ENCODE measurements at regions not wholly inside any gene's neighbourhood (a gene's known extent, or its start where the extent isn't known, plus 50 kb on each side); places are given as distances from the start of the nearest gene placed in this dataset.

DNA sequence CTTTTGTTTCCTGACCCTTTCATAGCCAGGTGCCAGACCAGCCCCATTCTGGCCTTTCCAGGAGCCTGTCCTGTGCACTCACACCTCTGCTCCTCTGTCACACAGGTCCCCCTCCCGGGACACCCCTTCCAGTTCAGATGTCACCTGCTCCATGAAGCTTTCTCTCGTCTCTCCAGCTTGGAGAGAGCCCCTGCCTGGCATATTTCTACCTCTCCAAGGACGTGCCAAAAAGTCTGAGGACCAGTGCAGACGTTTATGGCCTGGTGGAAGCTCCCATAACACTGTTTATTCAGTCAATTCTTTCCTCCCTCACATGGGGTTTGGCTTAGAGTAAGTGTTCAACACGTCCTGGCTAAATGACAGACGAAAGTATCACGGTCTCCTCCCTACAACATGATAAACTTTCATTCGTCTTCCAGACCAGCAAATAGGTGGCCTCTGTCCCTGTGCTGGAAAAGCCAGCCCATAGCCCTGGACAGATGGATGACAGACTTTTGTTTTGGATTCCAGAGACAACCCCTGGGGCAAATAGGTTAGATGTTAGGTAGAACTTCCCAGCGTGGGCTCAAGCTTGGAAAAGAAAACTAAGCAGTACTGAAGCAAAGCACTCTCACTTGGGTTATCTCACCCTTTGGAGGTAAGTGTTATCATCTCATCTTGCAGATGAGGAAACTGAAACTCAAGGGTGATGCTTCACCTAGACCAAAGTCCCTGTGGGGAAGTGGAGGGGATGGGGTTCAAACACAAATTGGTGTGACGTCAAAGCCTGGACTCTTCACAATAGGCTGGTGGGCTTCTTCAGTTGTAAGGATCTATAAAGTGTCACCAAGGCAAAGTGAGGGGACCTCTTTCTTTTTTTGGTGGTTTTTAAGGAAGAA lies 52.9 kb upstream of the ECE1 start (continued):
- TF ChIP-seq CUX1 (CRISPR knock-in tag; IDR thresholded peaks at IDR 0.05), result no peak
- no peak for TF ChIP-seq HIVEP1 (CRISPR knock-in tag; IDR thresholded peaks at IDR 0.05)
- no peak for TF ChIP-seq ZNF644 (tag; IDR thresholded peaks at IDR 0.05; ENCODE audit: low read depth)
- TF ChIP-seq, protein P1, sequence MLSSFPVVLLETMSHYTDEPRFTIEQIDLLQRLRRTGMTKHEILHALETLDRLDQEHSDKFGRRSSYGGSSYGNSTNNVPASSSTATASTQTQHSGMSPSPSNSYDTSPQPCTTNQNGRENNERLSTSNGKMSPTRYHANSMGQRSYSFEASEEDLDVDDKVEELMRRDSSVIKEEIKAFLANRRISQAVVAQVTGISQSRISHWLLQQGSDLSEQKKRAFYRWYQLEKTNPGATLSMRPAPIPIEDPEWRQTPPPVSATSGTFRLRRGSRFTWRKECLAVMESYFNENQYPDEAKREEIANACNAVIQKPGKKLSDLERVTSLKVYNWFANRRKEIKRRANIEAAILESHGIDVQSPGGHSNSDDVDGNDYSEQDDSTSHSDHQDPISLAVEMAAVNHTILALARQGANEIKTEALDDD (IDR thresholded peaks at IDR 0.05), result no peak
- TF ChIP-seq, protein P2, sequence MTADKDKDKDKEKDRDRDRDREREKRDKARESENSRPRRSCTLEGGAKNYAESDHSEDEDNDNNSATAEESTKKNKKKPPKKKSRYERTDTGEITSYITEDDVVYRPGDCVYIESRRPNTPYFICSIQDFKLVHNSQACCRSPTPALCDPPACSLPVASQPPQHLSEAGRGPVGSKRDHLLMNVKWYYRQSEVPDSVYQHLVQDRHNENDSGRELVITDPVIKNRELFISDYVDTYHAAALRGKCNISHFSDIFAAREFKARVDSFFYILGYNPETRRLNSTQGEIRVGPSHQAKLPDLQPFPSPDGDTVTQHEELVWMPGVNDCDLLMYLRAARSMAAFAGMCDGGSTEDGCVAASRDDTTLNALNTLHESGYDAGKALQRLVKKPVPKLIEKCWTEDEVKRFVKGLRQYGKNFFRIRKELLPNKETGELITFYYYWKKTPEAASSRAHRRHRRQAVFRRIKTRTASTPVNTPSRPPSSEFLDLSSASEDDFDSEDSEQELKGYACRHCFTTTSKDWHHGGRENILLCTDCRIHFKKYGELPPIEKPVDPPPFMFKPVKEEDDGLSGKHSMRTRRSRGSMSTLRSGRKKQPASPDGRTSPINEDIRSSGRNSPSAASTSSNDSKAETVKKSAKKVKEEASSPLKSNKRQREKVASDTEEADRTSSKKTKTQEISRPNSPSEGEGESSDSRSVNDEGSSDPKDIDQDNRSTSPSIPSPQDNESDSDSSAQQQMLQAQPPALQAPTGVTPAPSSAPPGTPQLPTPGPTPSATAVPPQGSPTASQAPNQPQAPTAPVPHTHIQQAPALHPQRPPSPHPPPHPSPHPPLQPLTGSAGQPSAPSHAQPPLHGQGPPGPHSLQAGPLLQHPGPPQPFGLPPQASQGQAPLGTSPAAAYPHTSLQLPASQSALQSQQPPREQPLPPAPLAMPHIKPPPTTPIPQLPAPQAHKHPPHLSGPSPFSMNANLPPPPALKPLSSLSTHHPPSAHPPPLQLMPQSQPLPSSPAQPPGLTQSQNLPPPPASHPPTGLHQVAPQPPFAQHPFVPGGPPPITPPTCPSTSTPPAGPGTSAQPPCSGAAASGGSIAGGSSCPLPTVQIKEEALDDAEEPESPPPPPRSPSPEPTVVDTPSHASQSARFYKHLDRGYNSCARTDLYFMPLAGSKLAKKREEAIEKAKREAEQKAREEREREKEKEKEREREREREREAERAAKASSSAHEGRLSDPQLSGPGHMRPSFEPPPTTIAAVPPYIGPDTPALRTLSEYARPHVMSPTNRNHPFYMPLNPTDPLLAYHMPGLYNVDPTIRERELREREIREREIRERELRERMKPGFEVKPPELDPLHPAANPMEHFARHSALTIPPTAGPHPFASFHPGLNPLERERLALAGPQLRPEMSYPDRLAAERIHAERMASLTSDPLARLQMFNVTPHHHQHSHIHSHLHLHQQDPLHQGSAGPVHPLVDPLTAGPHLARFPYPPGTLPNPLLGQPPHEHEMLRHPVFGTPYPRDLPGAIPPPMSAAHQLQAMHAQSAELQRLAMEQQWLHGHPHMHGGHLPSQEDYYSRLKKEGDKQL (CRISPR knock-in tag; IDR thresholded peaks at IDR 0.05; ENCODE audit: borderline replicate concordance), result 0 out of 2 replicates have a peak, but pooled peaks have one; percentile 24
- TF ChIP-seq EGR1 (conservative IDR thresholded peaks at IDR 0.05), result no peak
- no peak for TF ChIP-seq SMARCE1 (IDR thresholded peaks at IDR 0.05)
- no peak for TF ChIP-seq CCNT2 (IDR thresholded peaks at IDR 0.05; ENCODE audit: borderline replicate concordance, extremely low read depth, insufficient read length, low read depth, low read length)
- TF ChIP-seq ZNF766 (CRISPR knock-in tag; conservative IDR thresholded peaks at IDR 0.05), result no peak
- no peak for TF ChIP-seq ELK3 (CRISPR knock-in tag; IDR thresholded peaks at IDR 0.05)
- TF ChIP-seq BRCA1 (IDR thresholded peaks at IDR 0.05), result no peak
- TF ChIP-seq BRCA1 (CRISPR knock-in tag; IDR thresholded peaks at IDR 0.05), result no peak
- no peak for TF ChIP-seq POLR2B (IDR thresholded peaks at IDR 0.05; ENCODE audit: low read depth, partially characterized antibody)
- TF ChIP-seq NR2C1 (IDR thresholded peaks at IDR 0.05), result no peak
- no peak for TF ChIP-seq NR2C1 (tag; IDR thresholded peaks at IDR 0.05)

Measured in K562 (cell line).